ENCODE measurements at regions not wholly inside any gene's neighbourhood (a gene's known extent, or its start where the extent isn't known, plus 50 kb on each side); places are given as distances from the start of the nearest gene placed in this dataset.

GRCh38 chr1:57795886-57796285, 372.0 kb upstream of the DAB1 start:
- ChIA-PET POLR2A (ENCODE audit: unreplicated experiment) (no interaction called here), CTCF (no interaction called here)

GRCh38 chr1:57794078-57794477, 370.2 kb upstream of the DAB1 start:
- H3K4me2 ChIP-seq (ENCODE audit: low read length): no peak overlapping the region
- no peak for TF ChIP-seq EZH2phosphoT487 (IDR thresholded peaks at IDR 0.05; ENCODE audit: borderline replicate concordance, low read length)
- TF ChIP-seq EZH2 (IDR thresholded peaks at IDR 0.05; ENCODE audit: low read length, unreplicated experiment): no peak
- TF ChIP-seq CTCF (conservative IDR thresholded peaks at IDR 0.05; ENCODE audit: low read depth, low read length): no peak
- no peaks in the 10 kb centered on the region for H3K4me1 ChIP-seq (ENCODE audit: insufficient read depth, low read length)
- ChIA-PET CTCF (no interaction called here), POLR2A (ENCODE audit: unreplicated experiment) (no interaction called here)
- H3K27me3 ChIP-seq (ENCODE audit: low read length): no peaks in the 10 kb centered on the region
- H3F3A ChIP-seq (ENCODE audit: low read length, unreplicated experiment): no peaks in the 10 kb centered on the region
- H3K4me3 ChIP-seq (ENCODE audit: low read length): no peak overlapping the region
- intact Hi-C loops (cut with micrococcal nuclease): no loop called here
- no peaks in the 10 kb centered on the region for H4K20me1 ChIP-seq (ENCODE audit: low read length)
- no peak for DNase-seq
- H3K79me2 ChIP-seq (ENCODE audit: low read length): no peaks in the 10 kb centered on the region
- ATAC-seq: no peak
- H3K9me2 ChIP-seq (replicated peaks; ENCODE audit: low read length): no peaks in the 10 kb centered on the region
- H3K36me3 ChIP-seq (ENCODE audit: low read depth, low read length): no peaks in the 10 kb centered on the region
- no peak overlapping the region for H3K9ac ChIP-seq (ENCODE audit: low read length)
- H3K27ac ChIP-seq (ENCODE audit: low read length): no peak overlapping the region
- H3K9me3 ChIP-seq (ENCODE audit: low read length): no peaks in the 10 kb centered on the region
- no peak overlapping the region for H2AFZ ChIP-seq (ENCODE audit: low read length)
- no TSS peak for BruUV-seq (replicated peaks)

More at GRCh38 chr1:57795886-57796285, 372.0 kb upstream of the DAB1 start:
- DNase-seq (no peak), ATAC-seq (no peak)
- no peaks in the 10 kb centered on the region for H3K36me3 ChIP-seq (ENCODE audit: low read depth, low read length)
- no peak overlapping the region for H3K4me3 ChIP-seq (ENCODE audit: low read length)
- no peak overlapping the region for H2AFZ ChIP-seq (ENCODE audit: low read length)
- no peaks in the 10 kb centered on the region for H3K9me2 ChIP-seq (replicated peaks; ENCODE audit: low read length)
- no peak overlapping the region for H3K27ac ChIP-seq (ENCODE audit: low read length)
- H3K9ac ChIP-seq (ENCODE audit: low read length): no peak overlapping the region
- H3K4me1 ChIP-seq (ENCODE audit: insufficient read depth, low read length): no peaks in the 10 kb centered on the region
- no peaks in the 10 kb centered on the region for H3F3A ChIP-seq (ENCODE audit: low read length, unreplicated experiment)
- H3K27me3 ChIP-seq (ENCODE audit: low read length): no peaks in the 10 kb centered on the region
- H3K79me2 ChIP-seq (ENCODE audit: low read length): no peaks in the 10 kb centered on the region
- TF ChIP-seq CTCF (conservative IDR thresholded peaks at IDR 0.05; ENCODE audit: low read depth, low read length) (no peak), EZH2 (IDR thresholded peaks at IDR 0.05; ENCODE audit: low read length, unreplicated experiment) (no peak), EZH2phosphoT487 (IDR thresholded peaks at IDR 0.05; ENCODE audit: borderline replicate concordance, low read length) (no peak)
- intact Hi-C loops (cut with micrococcal nuclease): no loop called here
- no peaks in the 10 kb centered on the region for H4K20me1 ChIP-seq (ENCODE audit: low read length)
- H3K9me3 ChIP-seq (ENCODE audit: low read length): peaks cover 4% of the 10 kb centered on the region; the same call in 1 of the 2 replicates
- BruUV-seq (replicated peaks): no TSS peak
- no peak overlapping the region for H3K4me2 ChIP-seq (ENCODE audit: low read length)

GRCh38 chr1:57791497-57791896, 367.6 kb upstream of the DAB1 start:
- no peaks in the 10 kb centered on the region for H3K36me3 ChIP-seq (ENCODE audit: low read depth, low read length)
- no peaks in the 10 kb centered on the region for H3K9me3 ChIP-seq (ENCODE audit: low read length)
- no peaks in the 10 kb centered on the region for H3K27me3 ChIP-seq (ENCODE audit: low read length)
- no peaks in the 10 kb centered on the region for H3F3A ChIP-seq (ENCODE audit: low read length, unreplicated experiment)
- no peak overlapping the region for H3K9ac ChIP-seq (ENCODE audit: low read length)
- no peaks in the 10 kb centered on the region for H3K79me2 ChIP-seq (ENCODE audit: low read length)
- no peak for DNase-seq
- H3K4me1 ChIP-seq (ENCODE audit: insufficient read depth, low read length): no peaks in the 10 kb centered on the region
- no peaks in the 10 kb centered on the region for H4K20me1 ChIP-seq (ENCODE audit: low read length)
- TF ChIP-seq EZH2phosphoT487 (IDR thresholded peaks at IDR 0.05; ENCODE audit: borderline replicate concordance, low read length) (no peak), EZH2 (IDR thresholded peaks at IDR 0.05; ENCODE audit: low read length, unreplicated experiment) (no peak), CTCF (conservative IDR thresholded peaks at IDR 0.05; ENCODE audit: low read depth, low read length) (no peak)
- no TSS peak for BruUV-seq (replicated peaks)
- H3K9me2 ChIP-seq (replicated peaks; ENCODE audit: low read length): no peaks in the 10 kb centered on the region
- ATAC-seq: no peak
- CTCF ChIA-PET: no interaction called here
- POLR2A ChIA-PET (ENCODE audit: unreplicated experiment): no interaction called here
- H2AFZ ChIP-seq (ENCODE audit: low read length): no peak overlapping the region
- intact Hi-C loops (cut with micrococcal nuclease): no loop called here
- H3K4me3 ChIP-seq (ENCODE audit: low read length): no peak overlapping the region
- no peak overlapping the region for H3K27ac ChIP-seq (ENCODE audit: low read length)
- no peak overlapping the region for H3K4me2 ChIP-seq (ENCODE audit: low read length)

Measured in PC-3 (cell line).